ENCODE measurements at regions not wholly inside any gene's neighbourhood (a gene's known extent, or its start where the extent isn't known, plus 50 kb on each side); places are given as distances from the start of the nearest gene placed in this dataset.
"Not testable (repeated sequence)": the region's sequence is repeated elsewhere in the genome, so short reads cannot be mapped to it uniquely, and the experiment has no call there.

GRCh38 chr5:152118676-152119470 lies 194.2 kb upstream of the GLRA1 start:
- Histone ChIP-seq H3K9me3 (ENCODE audit: control insufficient read depth, low read length) (no peaks in the 10 kb centered on the region), H3K36me3 (ENCODE audit: control insufficient read depth, insufficient read depth, low read length) (no peaks in the 10 kb centered on the region), H3K27ac (ENCODE audit: low read depth, low read length, severe bottlenecking) (no peak overlapping the region), H3K4me1 (ENCODE audit: control insufficient read depth, insufficient read depth, low read length, poor library complexity, severe bottlenecking) (no peaks in the 10 kb centered on the region), H3K4me3 (ENCODE audit: extremely low read depth, insufficient read depth, low read length, poor library complexity, severe bottlenecking) (no peak overlapping the region)
- WGBS, 2 experiments (ENCODE audit: insufficient coverage in 2 of 2): 66 to 74% methylated on average over 4 to 5 of the region's 5 CpGs

- WGBS, 2 experiments (ENCODE audit: insufficient coverage in 2 of 2): 92% methylated on average over 2 of the region's 3 CpGs; no CpG with 5 or more reads in 1 of the 2 experiments
- Histone ChIP-seq H3K27ac (ENCODE audit: low read depth, low read length, severe bottlenecking) (no peak overlapping the region), H3K4me1 (ENCODE audit: control insufficient read depth, insufficient read depth, low read length, poor library complexity, severe bottlenecking) (no peaks in the 10 kb centered on the region), H3K9me3 (ENCODE audit: control insufficient read depth, low read length) (no peaks in the 10 kb centered on the region), H3K36me3 (ENCODE audit: control insufficient read depth, insufficient read depth, low read length) (no peaks in the 10 kb centered on the region), H3K4me3 (ENCODE audit: extremely low read depth, insufficient read depth, low read length, poor library complexity, severe bottlenecking) (no peak overlapping the region)
Observed at GRCh38 chr5:152116934-152117333, 192.3 kb upstream of the GLRA1 start.

- Histone ChIP-seq H3K27ac (ENCODE audit: low read depth, low read length, severe bottlenecking) (no peak overlapping the region), H3K4me1 (ENCODE audit: control insufficient read depth, insufficient read depth, low read length, poor library complexity, severe bottlenecking) (no peaks in the 10 kb centered on the region), H3K4me3 (ENCODE audit: extremely low read depth, insufficient read depth, low read length, poor library complexity, severe bottlenecking) (no peak overlapping the region), H3K9me3 (ENCODE audit: control insufficient read depth, low read length) (no peaks in the 10 kb centered on the region), H3K36me3 (ENCODE audit: control insufficient read depth, insufficient read depth, low read length) (no peaks in the 10 kb centered on the region)
- 78 to 82% methylated on average over 2 of the region's 2 CpGs for WGBS, 2 experiments (ENCODE audit: insufficient coverage in 2 of 2)
Observed at GRCh38 chr5:152113401-152113800, 188.8 kb upstream of the GLRA1 start.

- 40 to 66% methylated on average over 2 of the region's 3 CpGs for WGBS, 2 experiments (ENCODE audit: insufficient coverage in 2 of 2)
- Histone ChIP-seq H3K9me3 (ENCODE audit: control insufficient read depth, low read length) (no peaks in the 10 kb centered on the region), H3K4me1 (ENCODE audit: control insufficient read depth, insufficient read depth, low read length, poor library complexity, severe bottlenecking) (no peaks in the 10 kb centered on the region), H3K4me3 (ENCODE audit: extremely low read depth, insufficient read depth, low read length, poor library complexity, severe bottlenecking) (no peak overlapping the region), H3K27ac (ENCODE audit: low read depth, low read length, severe bottlenecking) (no peak overlapping the region), H3K36me3 (ENCODE audit: control insufficient read depth, insufficient read depth, low read length) (no peaks in the 10 kb centered on the region)
Observed at GRCh38 chr5:152107220-152107619, 182.6 kb upstream of the GLRA1 start.

- H3K9me3 ChIP-seq (ENCODE audit: control insufficient read depth, low read length): no peaks in the 10 kb centered on the region
- no peaks in the 10 kb centered on the region for H3K36me3 ChIP-seq (ENCODE audit: control insufficient read depth, insufficient read depth, low read length)
- WGBS, 2 experiments (ENCODE audit: insufficient coverage in 2 of 2): 40 to 83% methylated on average over 1 of the region's 2 CpGs
- no peak overlapping the region for H3K27ac ChIP-seq (ENCODE audit: low read depth, low read length, severe bottlenecking)
- H3K4me1 ChIP-seq (ENCODE audit: control insufficient read depth, insufficient read depth, low read length, poor library complexity, severe bottlenecking): no peaks in the 10 kb centered on the region
- no peak overlapping the region for H3K4me3 ChIP-seq (ENCODE audit: extremely low read depth, insufficient read depth, low read length, poor library complexity, severe bottlenecking)
Observed at GRCh38 chr5:152106571-152106970, 181.9 kb upstream of the GLRA1 start.

GRCh38 chr5:152105085-152105484 lies 180.4 kb upstream of the GLRA1 start:
- Histone ChIP-seq H3K9me3 (ENCODE audit: control insufficient read depth, low read length) (no peaks in the 10 kb centered on the region), H3K36me3 (ENCODE audit: control insufficient read depth, insufficient read depth, low read length) (no peaks in the 10 kb centered on the region), H3K27ac (ENCODE audit: low read depth, low read length, severe bottlenecking) (no peak overlapping the region), H3K4me1 (ENCODE audit: control insufficient read depth, insufficient read depth, low read length, poor library complexity, severe bottlenecking) (no peaks in the 10 kb centered on the region), H3K4me3 (ENCODE audit: extremely low read depth, insufficient read depth, low read length, poor library complexity, severe bottlenecking) (no peak overlapping the region)
- WGBS, 2 experiments (ENCODE audit: insufficient coverage in 2 of 2): 100% methylated on average over 1 of the region's 2 CpGs; no CpG with 5 or more reads in 1 of the 2 experiments

- Histone ChIP-seq H3K4me1 (ENCODE audit: control insufficient read depth, insufficient read depth, low read length, poor library complexity, severe bottlenecking) (no peaks in the 10 kb centered on the region), H3K27ac (ENCODE audit: low read depth, low read length, severe bottlenecking) (no peak overlapping the region), H3K36me3 (ENCODE audit: control insufficient read depth, insufficient read depth, low read length) (no peaks in the 10 kb centered on the region), H3K4me3 (ENCODE audit: extremely low read depth, insufficient read depth, low read length, poor library complexity, severe bottlenecking) (no peak overlapping the region), H3K9me3 (ENCODE audit: control insufficient read depth, low read length) (no peaks in the 10 kb centered on the region)
- WGBS, 2 experiments (ENCODE audit: insufficient coverage in 2 of 2): 80 to 84% methylated on average over 2 to 3 of the region's 3 CpGs
Observed at GRCh38 chr5:152104211-152104610, 179.6 kb upstream of the GLRA1 start.

- H3K27ac ChIP-seq (ENCODE audit: low read depth, low read length, severe bottlenecking); H3K4me1 ChIP-seq (ENCODE audit: control insufficient read depth, insufficient read depth, low read length, poor library complexity, severe bottlenecking); H3K9me3 ChIP-seq (ENCODE audit: control insufficient read depth, low read length); H3K36me3 ChIP-seq (ENCODE audit: control insufficient read depth, insufficient read depth, low read length); H3K4me3 ChIP-seq (ENCODE audit: extremely low read depth, insufficient read depth, low read length, poor library complexity, severe bottlenecking): not testable (repeated sequence)
- no CpG with 5 or more reads among the region's 1 CpG for WGBS, 2 experiments (ENCODE audit: insufficient coverage in 2 of 2)
Observed at GRCh38 chr5:152102908-152103307, 178.3 kb upstream of the GLRA1 start.

GRCh38 chr5:152102057-152102456 lies 177.4 kb upstream of the GLRA1 start:
- no peaks in the 10 kb centered on the region for H3K36me3 ChIP-seq (ENCODE audit: control insufficient read depth, insufficient read depth, low read length)
- H3K4me3 ChIP-seq (ENCODE audit: extremely low read depth, insufficient read depth, low read length, poor library complexity, severe bottlenecking): no peak overlapping the region
- no peak overlapping the region for H3K27ac ChIP-seq (ENCODE audit: low read depth, low read length, severe bottlenecking)
- H3K4me1 ChIP-seq (ENCODE audit: control insufficient read depth, insufficient read depth, low read length, poor library complexity, severe bottlenecking): no peaks in the 10 kb centered on the region
- H3K9me3 ChIP-seq (ENCODE audit: control insufficient read depth, low read length): no peaks in the 10 kb centered on the region
- no CpG with 5 or more reads among the region's 3 CpGs for WGBS, 2 experiments (ENCODE audit: insufficient coverage in 2 of 2)

GRCh38 chr5:152100462-152100861 lies 175.8 kb upstream of the GLRA1 start:
- Histone ChIP-seq H3K27ac (ENCODE audit: low read depth, low read length, severe bottlenecking) (no peak overlapping the region), H3K4me3 (ENCODE audit: extremely low read depth, insufficient read depth, low read length, poor library complexity, severe bottlenecking) (no peak overlapping the region)

GRCh38 chr5:152097128-152097527 lies 172.5 kb upstream of the GLRA1 start:
- H3K27ac ChIP-seq (ENCODE audit: low read depth, low read length, severe bottlenecking): no peak overlapping the region
- no CpG with 5 or more reads among the region's 1 CpG for WGBS, 2 experiments (ENCODE audit: insufficient coverage in 2 of 2)

More at GRCh38 chr5:152100462-152100861, 175.8 kb upstream of the GLRA1 start:
- no peaks in the 10 kb centered on the region for H3K4me1 ChIP-seq (ENCODE audit: control insufficient read depth, insufficient read depth, low read length, poor library complexity, severe bottlenecking)
- H3K9me3 ChIP-seq (ENCODE audit: control insufficient read depth, low read length): no peaks in the 10 kb centered on the region
- H3K36me3 ChIP-seq (ENCODE audit: control insufficient read depth, insufficient read depth, low read length): no peaks in the 10 kb centered on the region

More at GRCh38 chr5:152097128-152097527, 172.5 kb upstream of the GLRA1 start:
- no peaks in the 10 kb centered on the region for H3K4me1 ChIP-seq (ENCODE audit: control insufficient read depth, insufficient read depth, low read length, poor library complexity, severe bottlenecking)
- no peaks in the 10 kb centered on the region for H3K36me3 ChIP-seq (ENCODE audit: control insufficient read depth, insufficient read depth, low read length)
- H3K9me3 ChIP-seq (ENCODE audit: control insufficient read depth, low read length): no peaks in the 10 kb centered on the region
- no peak overlapping the region for H3K4me3 ChIP-seq (ENCODE audit: extremely low read depth, insufficient read depth, low read length, poor library complexity, severe bottlenecking)

Measured in mesodermal cell (in vitro differentiated cells).